ENCODE measurements at regions not wholly inside any gene's neighbourhood (a gene's known extent, or its start where the extent isn't known, plus 50 kb on each side); places are given as distances from the start of the nearest gene placed in this dataset.
"Not testable (repeated sequence)": the region's sequence is repeated elsewhere in the genome, so short reads cannot be mapped to it uniquely, and the experiment has no call there.

- not testable (repeated sequence) for TF ChIP-seq CTCF, POLR2A (IDR thresholded peaks at IDR 0.05)
Measured at GRCh38 chr20:54906134-54906533, 430.7 kb downstream of the DOK5 start.

All from prostate gland (tissue), 2 donors.